ENCODE measurements at regions not wholly inside any gene's neighbourhood (a gene's known extent, or its start where the extent isn't known, plus 50 kb on each side); places are given as distances from the start of the nearest gene placed in this dataset.

DNA sequence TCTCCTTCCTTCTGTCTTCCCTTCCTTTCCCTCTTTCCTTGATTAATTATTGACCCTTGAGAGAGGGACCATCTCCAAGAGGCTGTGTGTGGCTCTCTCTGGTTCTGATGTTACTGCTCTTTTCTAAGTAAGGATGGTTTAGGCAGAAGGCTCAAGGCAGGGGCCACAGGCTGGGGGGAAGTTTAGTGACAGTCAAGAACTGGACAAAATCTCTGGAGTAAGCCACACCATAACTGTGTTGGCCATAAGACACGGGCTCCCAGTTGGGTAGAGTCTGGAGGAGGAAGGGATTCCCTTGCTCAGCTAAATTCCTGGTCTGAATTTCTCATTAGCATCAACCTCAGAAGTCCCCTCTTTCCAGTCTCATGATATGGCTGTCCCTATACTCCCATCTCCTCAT is 74.7 kb downstream of the BUD13 start:
- Histone ChIP-seq H3K36me3 (no peaks in the 10 kb centered on the region), H3K9me3 (replicated peaks) (no peaks in the 10 kb centered on the region), H3K4me1 (replicated peaks) (no peaks in the 10 kb centered on the region), H3K27me3 (replicated peaks) (no peaks in the 10 kb centered on the region), H3K4me3 (no peak overlapping the region), H3K27ac (no peak overlapping the region)
- no peak for DNase-seq (ENCODE audit: low read depth in 1 of 2, low spot score in 2 of 2)

GRCh38 chr11:116697639-116698038 is 75.1 kb downstream of the BUD13 start:
- DNase-seq (ENCODE audit: low read depth in 1 of 2, low spot score in 2 of 2): no peak
- no peaks in the 10 kb centered on the region for H3K4me1 ChIP-seq (replicated peaks)
- no peaks in the 10 kb centered on the region for H3K36me3 ChIP-seq
- H3K27me3 ChIP-seq (replicated peaks): no peaks in the 10 kb centered on the region
- no peak overlapping the region for H3K27ac ChIP-seq
- H3K9me3 ChIP-seq (replicated peaks): no peaks in the 10 kb centered on the region
- H3K4me3 ChIP-seq: no peak overlapping the region

DNA sequence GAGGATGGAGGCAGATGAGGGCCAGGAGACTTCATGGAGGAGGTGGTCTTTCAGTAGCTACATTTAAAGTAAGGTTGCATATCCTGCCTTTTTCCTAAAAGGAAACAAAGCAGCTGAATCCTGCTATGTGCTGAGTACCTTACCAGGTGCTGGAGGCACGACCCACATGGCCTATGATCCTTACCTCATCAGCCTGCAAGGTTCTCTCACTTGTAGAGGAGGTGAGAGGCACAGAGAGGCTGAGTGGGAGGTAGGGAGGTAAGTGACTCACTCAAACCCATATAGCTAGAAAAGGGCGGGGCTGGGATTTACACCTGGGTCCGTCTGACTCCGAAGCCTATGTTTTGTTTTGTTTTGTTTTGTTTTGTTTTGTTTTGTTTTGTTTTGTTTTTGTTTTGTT is 75.8 kb downstream of the BUD13 start:
- no peaks in the 10 kb centered on the region for H3K9me3 ChIP-seq (replicated peaks)
- H3K36me3 ChIP-seq: no peaks in the 10 kb centered on the region
- no peak overlapping the region for H3K27ac ChIP-seq
- no peaks in the 10 kb centered on the region for H3K4me1 ChIP-seq (replicated peaks)
- H3K27me3 ChIP-seq (replicated peaks): no peaks in the 10 kb centered on the region
- no peak for DNase-seq (ENCODE audit: low read depth in 1 of 2, low spot score in 2 of 2)
- H3K4me3 ChIP-seq: no peak overlapping the region

GRCh38 chr11:116696381-116696941 is 76.3 kb downstream of the BUD13 start:
- Histone ChIP-seq H3K27me3 (replicated peaks) (no peaks in the 10 kb centered on the region), H3K27ac (no peak overlapping the region), H3K36me3 (no peaks in the 10 kb centered on the region), H3K4me3 (no peak overlapping the region), H3K4me1 (replicated peaks) (no peaks in the 10 kb centered on the region), H3K9me3 (replicated peaks) (no peaks in the 10 kb centered on the region)
- no peak for DNase-seq (ENCODE audit: low read depth in 1 of 2, low spot score in 2 of 2)

- DNase-seq (ENCODE audit: low read depth in 1 of 2, low spot score in 2 of 2): no peak
- Histone ChIP-seq H3K4me3 (no peak overlapping the region), H3K9me3 (replicated peaks) (no peaks in the 10 kb centered on the region), H3K4me1 (replicated peaks) (no peaks in the 10 kb centered on the region), H3K27ac (no peak overlapping the region), H3K36me3 (no peaks in the 10 kb centered on the region), H3K27me3 (replicated peaks) (no peaks in the 10 kb centered on the region)
Measured at GRCh38 chr11:116695657-116696254, 77.0 kb downstream of the BUD13 start.

GRCh38 chr11:116694815-116695590 is 77.8 kb downstream of the BUD13 start:
- H3K27ac ChIP-seq: no peak overlapping the region
- H3K9me3 ChIP-seq (replicated peaks): no peaks in the 10 kb centered on the region
- H3K4me3 ChIP-seq: no peak overlapping the region
- no peak for DNase-seq (ENCODE audit: low read depth in 1 of 2, low spot score in 2 of 2)
- H3K36me3 ChIP-seq: no peaks in the 10 kb centered on the region
- no peaks in the 10 kb centered on the region for H3K27me3 ChIP-seq (replicated peaks)
- no peaks in the 10 kb centered on the region for H3K4me1 ChIP-seq (replicated peaks)

DNA sequence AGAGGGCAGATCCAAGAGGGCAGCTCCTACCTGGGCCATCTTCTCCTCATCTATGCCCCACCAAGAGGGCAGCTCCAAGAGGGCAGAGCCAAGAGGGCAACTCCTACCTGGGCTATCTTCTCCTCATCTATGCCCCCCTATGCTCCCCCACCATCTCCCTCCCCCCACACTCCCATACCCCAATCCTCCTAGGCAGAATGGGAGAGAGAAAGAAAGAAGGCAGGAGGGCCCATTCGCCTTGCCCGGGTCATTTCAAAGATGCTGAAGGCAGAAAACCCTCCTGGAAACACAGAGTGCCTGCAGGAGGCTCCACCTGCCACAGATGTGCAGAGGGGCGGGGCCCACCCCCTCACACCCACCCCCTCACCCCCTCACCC is 78.5 kb downstream of the BUD13 start:
- H3K4me3 ChIP-seq: no peak overlapping the region
- no peaks in the 10 kb centered on the region for H3K36me3 ChIP-seq
- DNase-seq (ENCODE audit: low read depth in 1 of 2, low spot score in 2 of 2): no peak
- H3K27ac ChIP-seq: no peak overlapping the region
- no peaks in the 10 kb centered on the region for H3K4me1 ChIP-seq (replicated peaks)
- no peaks in the 10 kb centered on the region for H3K27me3 ChIP-seq (replicated peaks)
- no peaks in the 10 kb centered on the region for H3K9me3 ChIP-seq (replicated peaks)

DNA sequence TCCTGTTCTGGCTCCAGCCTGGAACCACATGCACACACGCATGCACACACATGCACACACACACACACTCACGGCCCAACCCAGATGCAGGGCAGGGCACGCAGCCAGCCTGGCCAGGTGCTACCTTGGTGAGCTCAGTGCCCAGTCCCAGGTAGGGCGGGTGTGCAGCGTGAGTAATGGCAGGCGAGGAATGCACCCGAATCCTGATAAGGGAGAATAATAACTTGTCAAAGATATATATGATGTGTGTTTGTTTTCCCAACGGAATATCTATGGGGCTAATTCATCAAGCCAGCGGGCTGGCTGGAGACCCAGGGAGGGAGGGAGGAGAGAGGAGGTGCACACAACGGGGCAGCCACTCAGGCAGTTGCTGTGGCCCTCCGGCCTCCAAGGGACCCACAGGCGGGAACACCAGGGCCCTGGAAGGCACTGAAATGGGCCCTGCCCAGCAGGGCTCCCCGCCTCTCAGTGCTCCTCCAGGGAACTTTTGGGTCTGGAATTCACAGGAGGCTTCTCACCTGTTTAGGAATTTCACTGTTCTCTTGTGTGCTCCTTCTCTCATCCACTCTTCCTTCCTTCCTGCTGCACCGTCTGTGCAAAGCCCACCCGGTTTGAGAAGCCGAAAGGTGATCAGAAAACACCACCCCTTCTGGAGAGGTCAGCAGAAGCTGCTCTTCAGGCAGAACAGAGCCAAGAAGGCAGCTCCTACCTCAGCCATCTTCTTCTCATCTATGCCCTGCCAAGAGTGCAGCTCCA is 79.0 kb downstream of the BUD13 start:
- H3K4me1 ChIP-seq (replicated peaks): no peaks in the 10 kb centered on the region
- no peak overlapping the region for H3K27ac ChIP-seq
- H3K36me3 ChIP-seq: no peaks in the 10 kb centered on the region
- no peaks in the 10 kb centered on the region for H3K9me3 ChIP-seq (replicated peaks)
- H3K4me3 ChIP-seq: no peak overlapping the region
- no peak for DNase-seq (ENCODE audit: low read depth in 1 of 2, low spot score in 2 of 2)
- no peaks in the 10 kb centered on the region for H3K27me3 ChIP-seq (replicated peaks)

DNA sequence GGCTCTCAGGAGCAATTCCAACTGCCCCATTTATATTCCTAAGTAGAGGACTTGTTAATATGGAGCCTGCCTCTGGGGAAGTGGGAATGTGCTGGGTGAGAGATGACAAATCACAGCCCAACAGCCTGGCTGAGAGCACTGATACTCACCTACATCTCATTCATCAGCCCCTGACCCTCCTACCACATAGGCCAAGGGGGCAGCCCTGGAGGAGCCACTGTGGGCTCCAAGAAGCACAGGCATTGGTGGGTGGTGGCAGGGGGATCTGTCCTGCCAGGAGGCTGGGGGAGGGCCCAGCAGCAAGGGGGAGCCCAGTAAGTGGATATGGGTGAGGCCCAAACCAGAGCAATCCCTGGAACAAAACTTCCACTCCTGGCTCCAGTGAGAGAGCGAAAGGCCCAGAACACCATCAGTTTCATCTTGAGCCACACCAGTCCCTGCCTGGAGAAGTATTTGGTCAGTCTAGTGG is 79.7 kb downstream of the BUD13 start:
- Histone ChIP-seq H3K36me3 (no peaks in the 10 kb centered on the region), H3K27me3 (replicated peaks) (no peaks in the 10 kb centered on the region), H3K27ac (no peak overlapping the region), H3K4me3 (no peak overlapping the region), H3K9me3 (replicated peaks) (no peaks in the 10 kb centered on the region), H3K4me1 (replicated peaks) (no peaks in the 10 kb centered on the region)
- DNase-seq (ENCODE audit: low read depth in 1 of 2, low spot score in 2 of 2): no peak

DNA sequence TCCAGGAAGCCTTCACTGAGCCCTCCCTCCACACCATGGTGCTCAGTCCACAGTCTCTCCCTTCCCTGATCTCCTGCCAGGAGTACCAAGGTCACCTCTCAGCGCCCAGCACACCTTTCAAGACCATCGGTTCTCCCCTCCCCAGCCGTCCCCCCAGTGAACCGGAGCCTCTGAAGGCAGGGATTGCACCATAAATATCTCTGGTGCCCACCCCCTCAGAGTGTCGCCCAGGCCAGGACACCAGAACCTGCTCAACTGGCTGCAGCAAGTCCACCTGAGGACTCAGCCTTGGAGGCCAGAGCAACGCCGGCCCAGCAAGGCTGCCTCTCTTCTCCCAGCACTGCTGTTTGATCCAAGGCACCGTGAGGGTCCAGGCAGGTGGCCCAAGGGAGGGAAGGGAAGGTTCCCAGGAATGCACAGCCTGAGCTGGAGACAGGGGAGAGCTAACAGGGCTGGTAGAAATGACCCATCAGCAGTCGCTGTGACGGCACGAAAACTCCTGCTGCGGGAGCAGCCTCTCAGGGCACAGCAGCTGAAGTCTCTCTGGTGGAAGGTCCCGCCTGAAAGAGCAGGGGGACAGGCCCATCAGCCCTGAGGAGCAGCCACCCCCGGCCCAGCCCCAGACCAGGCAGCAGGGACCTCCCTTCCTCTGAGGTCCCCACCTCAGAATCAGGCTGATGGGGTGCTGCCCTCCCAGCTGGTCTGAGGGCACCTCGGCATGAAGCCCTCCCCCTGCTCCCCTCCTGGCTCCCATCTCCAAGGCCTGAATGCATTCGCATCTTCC is 80.3 kb downstream of the BUD13 start:
- H3K4me3 ChIP-seq: no peak overlapping the region
- no peaks in the 10 kb centered on the region for H3K27me3 ChIP-seq (replicated peaks)
- no peaks in the 10 kb centered on the region for H3K4me1 ChIP-seq (replicated peaks)
- H3K9me3 ChIP-seq (replicated peaks): no peaks in the 10 kb centered on the region
- no peaks in the 10 kb centered on the region for H3K36me3 ChIP-seq
- no peak overlapping the region for H3K27ac ChIP-seq
- no peak for DNase-seq (ENCODE audit: low read depth in 1 of 2, low spot score in 2 of 2)

DNA sequence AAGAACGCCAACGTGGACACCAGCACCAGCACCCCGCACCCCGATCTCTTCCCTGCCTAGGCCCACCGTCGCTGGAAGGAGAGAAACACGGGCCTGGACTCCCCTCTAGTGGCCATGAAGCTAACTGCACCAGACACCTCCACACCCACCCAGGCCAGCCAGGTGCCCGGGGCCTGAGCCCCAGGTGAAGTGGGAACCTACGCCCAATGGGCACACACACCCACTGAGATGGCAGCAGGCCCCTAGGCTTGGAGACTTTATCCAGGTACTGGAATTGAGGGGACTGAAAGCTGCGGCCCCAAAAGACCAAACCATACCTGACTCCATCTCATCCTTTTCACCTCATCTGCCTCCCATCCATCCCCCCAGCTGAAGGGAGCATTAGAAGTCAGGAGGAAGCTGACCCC is 81.0 kb downstream of the BUD13 start:
- Histone ChIP-seq H3K9me3 (replicated peaks) (no peaks in the 10 kb centered on the region), H3K4me1 (replicated peaks) (no peaks in the 10 kb centered on the region), H3K27ac (no peak overlapping the region), H3K27me3 (replicated peaks) (no peaks in the 10 kb centered on the region), H3K36me3 (no peaks in the 10 kb centered on the region), H3K4me3 (no peak overlapping the region)
- peak in 1 of 2 experiments; percentile 3 for DNase-seq (ENCODE audit: low read depth in 1 of 2, low spot score in 2 of 2)

- H3K4me3 ChIP-seq: no peak overlapping the region
- no peak for DNase-seq (ENCODE audit: low read depth in 1 of 2, low spot score in 2 of 2)
- no peaks in the 10 kb centered on the region for H3K27me3 ChIP-seq (replicated peaks)
- H3K27ac ChIP-seq: no peak overlapping the region
- no peaks in the 10 kb centered on the region for H3K4me1 ChIP-seq (replicated peaks)
- no peaks in the 10 kb centered on the region for H3K9me3 ChIP-seq (replicated peaks)
- no peaks in the 10 kb centered on the region for H3K36me3 ChIP-seq
Measured at GRCh38 chr11:116690611-116691010, 82.2 kb downstream of the BUD13 start.

DNA sequence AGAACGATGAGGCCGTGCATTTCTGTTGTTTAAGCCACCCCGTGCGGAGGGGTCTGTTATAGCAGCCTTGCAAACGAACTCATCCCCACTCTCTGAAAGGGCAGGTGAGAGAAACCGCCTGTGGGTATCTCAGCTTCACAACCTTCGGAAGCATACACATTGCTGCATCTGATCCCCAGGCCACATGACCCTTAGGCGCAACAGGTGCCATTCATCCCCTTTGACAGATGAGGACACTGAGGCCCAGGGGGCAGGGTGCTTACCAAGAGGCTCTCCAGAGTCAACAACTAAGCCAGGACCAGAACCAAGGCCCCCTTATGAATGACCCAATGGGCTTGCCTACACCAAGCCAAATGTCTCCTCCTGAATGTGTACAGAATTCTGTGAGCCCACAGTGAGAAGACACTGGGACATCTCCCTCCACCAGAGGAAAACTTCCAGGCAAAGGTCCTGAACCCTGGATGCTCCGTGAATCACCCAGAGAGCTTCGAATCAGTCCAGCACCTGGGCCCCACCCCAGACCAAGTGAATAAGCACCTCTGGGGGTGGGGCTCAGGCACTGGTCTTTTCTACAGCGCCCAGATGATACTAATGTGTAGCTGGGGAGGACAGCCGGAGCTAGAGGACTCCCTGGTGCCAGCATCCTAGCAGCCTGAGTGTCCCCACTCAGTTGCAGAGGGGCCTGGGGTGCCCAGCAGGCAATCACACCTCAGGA is 83.2 kb downstream of the BUD13 start:
- H3K9me3 ChIP-seq (replicated peaks): no peaks in the 10 kb centered on the region
- H3K36me3 ChIP-seq: no peaks in the 10 kb centered on the region
- no peaks in the 10 kb centered on the region for H3K4me1 ChIP-seq (replicated peaks)
- H3K27ac ChIP-seq: no peak overlapping the region
- H3K4me3 ChIP-seq: no peak overlapping the region
- DNase-seq (ENCODE audit: low read depth in 1 of 2, low spot score in 2 of 2): no peak
- no peaks in the 10 kb centered on the region for H3K27me3 ChIP-seq (replicated peaks)

All from SJSA1 (cell line).